Right lobe of liver (tissue), 1 donor: ENCODE measurements at regions not wholly inside any gene's neighbourhood (a gene's known extent, or its start where the extent isn't known, plus 50 kb on each side); places are given as distances from the start of the nearest gene placed in this dataset.

Source experiments
- small RNA-seq, 2 experiments: library from RNA; depleted of rRNA; stranded (forward); fragments of <200 nt; gene quantifications; one replicate each; pipeline ENCODE3, GENCODE V24; 2016

Small RNAs in the stretch of these regions (small RNA-seq; reads per million reads assigned to genes)
- gene RNA5SP157: 0 reads per million in 2 experiments
